H7 (cell line): ENCODE measurements at regions not wholly inside any gene's neighbourhood (a gene's known extent, or its start where the extent isn't known, plus 50 kb on each side); places are given as distances from the start of the nearest gene placed in this dataset.

ENCODE experiments used
- DNase-seq: peaks from one replicate; pipeline ENCODE4 v3.0.0; 2012
- H3K27me3 ChIP-seq: 2 replicates; pipeline ENCODE4 v1.6.0; 2011; ENCODE audit warnings: mild to moderate bottlenecking, low read length; ENCODE audit not compliant: control insufficient read depth, insufficient read depth
- H3K36me3 ChIP-seq: replicated peaks from 2 replicates; pipeline ENCODE4 v1.5.1; 2011; ENCODE audit warnings: low read length; ENCODE audit not compliant: control insufficient read depth, insufficient read depth
- H3K4me3 ChIP-seq: 2 replicates; pipeline ENCODE4 v1.5.1; 2011; ENCODE audit warnings: low read depth, mild to moderate bottlenecking, control low read depth, low read length, moderate library complexity; ENCODE audit not compliant: insufficient read depth

- no peak overlapping the region for H3K4me3 ChIP-seq
Observed at GRCh38 chr1:37387854-37388253, 86.5 kb upstream of the ZC3H12A start.

GRCh38 chr1:37389327-37389726 is 85.1 kb upstream of the ZC3H12A start:
- no peaks in the 10 kb centered on the region for H3K36me3 ChIP-seq
- DNase-seq, result no peak
- H3K4me3 ChIP-seq, result no peak overlapping the region
- no peaks in the 10 kb centered on the region for H3K27me3 ChIP-seq

More at GRCh38 chr1:37387854-37388253, 86.5 kb upstream of the ZC3H12A start:
- no peaks in the 10 kb centered on the region for H3K36me3 ChIP-seq
- H3K27me3 ChIP-seq, result no peaks in the 10 kb centered on the region
- DNase-seq, result no peak

GRCh38 chr1:37391211-37392011 is 83.0 kb upstream of the ZC3H12A start:
- H3K4me3 ChIP-seq, result no peak overlapping the region
- H3K27me3 ChIP-seq, result no peaks in the 10 kb centered on the region
- peak; percentile 84 for DNase-seq
- H3K36me3 ChIP-seq, result no peaks in the 10 kb centered on the region

GRCh38 chr1:37392051-37392450 is 82.3 kb upstream of the ZC3H12A start:
- Histone ChIP-seq H3K27me3 (no peaks in the 10 kb centered on the region), H3K4me3 (no peak overlapping the region), H3K36me3 (no peaks in the 10 kb centered on the region)
- no peak for DNase-seq

GRCh38 chr1:37393173-37394120 is 80.9 kb upstream of the ZC3H12A start:
- Histone ChIP-seq H3K36me3 (no peaks in the 10 kb centered on the region), H3K4me3 (no peak overlapping the region), H3K27me3 (no peaks in the 10 kb centered on the region)
- no peak for DNase-seq

- H3K27me3 ChIP-seq, result peaks cover 2% of the 10 kb centered on the region; the same call in 1 of the 2 replicates
- DNase-seq, result peak; percentile 92
- no peak overlapping the region for H3K4me3 ChIP-seq
- H3K36me3 ChIP-seq, result no peaks in the 10 kb centered on the region
Observed at GRCh38 chr1:37394574-37395464, 79.6 kb upstream of the ZC3H12A start.

GRCh38 chr1:37398096-37398495 is 76.3 kb upstream of the ZC3H12A start:
- Histone ChIP-seq H3K36me3 (no peaks in the 10 kb centered on the region), H3K4me3 (no peak overlapping the region), H3K27me3 (peaks cover 2% of the 10 kb centered on the region; the same call in 1 of the 2 replicates)
- no peak for DNase-seq

- DNase-seq, result no peak
- Histone ChIP-seq H3K36me3 (no peaks in the 10 kb centered on the region), H3K4me3 (no peak overlapping the region), H3K27me3 (peaks cover 2% of the 10 kb centered on the region; the same call in 1 of the 2 replicates)
Observed at GRCh38 chr1:37399205-37399604, 75.2 kb upstream of the ZC3H12A start.

- Histone ChIP-seq H3K4me3 (no peak overlapping the region), H3K27me3 (peaks cover 2% of the 10 kb centered on the region; the same call in 1 of the 2 replicates), H3K36me3 (no peaks in the 10 kb centered on the region)
- no peak for DNase-seq
Observed at GRCh38 chr1:37399830-37400464, 74.4 kb upstream of the ZC3H12A start.

GRCh38 chr1:37400466-37401225 is 73.7 kb upstream of the ZC3H12A start:
- DNase-seq, result no peak
- Histone ChIP-seq H3K36me3 (no peaks in the 10 kb centered on the region), H3K4me3 (no peak overlapping the region), H3K27me3 (peaks cover 2% of the 10 kb centered on the region; the same call in 1 of the 2 replicates)

GRCh38 chr1:37403166-37403565 is 71.2 kb upstream of the ZC3H12A start:
- Histone ChIP-seq H3K4me3 (no peak overlapping the region), H3K36me3 (no peaks in the 10 kb centered on the region), H3K27me3 (peaks cover 2% of the 10 kb centered on the region; the same call in 1 of the 2 replicates)
- peak; percentile 60 for DNase-seq

GRCh38 chr1:37404711-37405110 is 69.7 kb upstream of the ZC3H12A start:
- H3K27me3 ChIP-seq, result no peaks in the 10 kb centered on the region; the same call in 1 of the 2 replicates
- no peaks in the 10 kb centered on the region for H3K36me3 ChIP-seq
- no peak for DNase-seq
- no peak overlapping the region for H3K4me3 ChIP-seq

GRCh38 chr1:37410105-37410504 is 64.3 kb upstream of the ZC3H12A start:
- peak; percentile 47 for DNase-seq
- Histone ChIP-seq H3K27me3 (no peaks in the 10 kb centered on the region), H3K4me3 (no peak overlapping the region), H3K36me3 (no peaks in the 10 kb centered on the region)
